Keratinocyte (primary cell): ENCODE measurements at regions not wholly inside any gene's neighbourhood (a gene's known extent, or its start where the extent isn't known, plus 50 kb on each side); places are given as distances from the start of the nearest gene placed in this dataset.
"Not testable (repeated sequence)": the region's sequence is repeated elsewhere in the genome, so short reads cannot be mapped to it uniquely, and the experiment has no call there.

ENCODE experiments used
- DNase-seq: peaks from one replicate; pipeline ENCODE4 v3.0.0-alpha.2; 2011; ENCODE audit warnings: low read depth, missing footprints, low spot score
- FAIRE-seq: peaks from 2 replicates; lab custom pipeline; 2011; peaks lifted over from hg19 to GRCh38; lab: Jason Lieb, UNC
- H2AFZ ChIP-seq: 2 replicates; pipeline ENCODE4 v1.6.0; 2012; ENCODE audit warnings: low read length, control low read depth, inconsistent platforms; ENCODE audit not compliant: control insufficient read depth
- H3K27ac ChIP-seq: 2 replicates; pipeline ENCODE4 v1.5.1; 2011; ENCODE audit warnings: low read length; ENCODE audit not compliant: control insufficient read depth, insufficient read depth
- H3K27me3 ChIP-seq: 3 replicates; pipeline ENCODE4 v1.6.0; 2011; ENCODE audit warnings: low read length; ENCODE audit not compliant: control insufficient read depth, insufficient read depth; ENCODE audit errors: extremely low read depth
- H3K36me3 ChIP-seq, 2 experiments: 2 replicates in 1 of 2; 3 replicates in 1 of 2; pipeline ENCODE4 v1.5.1; 2011; ENCODE audit warnings: low read length in 2 of 2, mild to moderate bottlenecking in 1 of 2; ENCODE audit not compliant: control insufficient read depth in 2 of 2, insufficient read depth in 2 of 2; ENCODE audit errors: extremely low read depth in 1 of 2
- H3K4me1 ChIP-seq: 3 replicates; pipeline ENCODE4 v1.5.1; 2011; ENCODE audit warnings: low read length; ENCODE audit not compliant: control insufficient read depth, insufficient read depth; ENCODE audit errors: extremely low read depth
- H3K4me2 ChIP-seq: 3 replicates; pipeline ENCODE4 v1.6.0; 2011; ENCODE audit warnings: low read depth, low read length; ENCODE audit not compliant: control insufficient read depth, insufficient read depth; ENCODE audit errors: extremely low read depth
- H3K4me3 ChIP-seq, 3 experiments: fragments of 200-600 bp in 1 of 3; sonication (generic) in 1 of 3; 2 replicates in 2 of 3; 3 replicates in 1 of 3; pipeline ENCODE4 v1.5.1; 2011 to 2016; ENCODE audit warnings: low read length in 3 of 3, mild to moderate bottlenecking in 3 of 3, control low read depth in 2 of 3, inconsistent platforms in 1 of 3, low read depth in 1 of 3, mixed read lengths in 1 of 3, mixed run types in 1 of 3, moderate library complexity in 1 of 3; ENCODE audit not compliant: control insufficient read depth in 2 of 3, insufficient read depth in 2 of 3; ENCODE audit errors: extremely low read depth in 1 of 3
- H3K79me2 ChIP-seq: 2 replicates; pipeline ENCODE4 v1.6.0; 2012; ENCODE audit warnings: low read length; ENCODE audit not compliant: control insufficient read depth, insufficient read depth
- H3K9ac ChIP-seq: 3 replicates; pipeline ENCODE4 v1.6.0; 2011; ENCODE audit warnings: low read length; ENCODE audit not compliant: control insufficient read depth, insufficient read depth; ENCODE audit errors: extremely low read depth
- H3K9me1 ChIP-seq: 3 replicates; pipeline ENCODE4 v1.6.0; 2011; ENCODE audit warnings: low read length; ENCODE audit not compliant: control insufficient read depth, insufficient read depth; ENCODE audit errors: extremely low read depth
- H3K9me3 ChIP-seq: 2 replicates; pipeline ENCODE4 v1.5.1; 2012; ENCODE audit warnings: low read depth, low read length; ENCODE audit not compliant: control insufficient read depth
- H4K20me1 ChIP-seq: 3 replicates; pipeline ENCODE4 v1.6.0; 2011; ENCODE audit warnings: low read length; ENCODE audit not compliant: control insufficient read depth, insufficient read depth; ENCODE audit errors: extremely low read depth
- CTCF ChIP-seq, 3 experiments: IDR thresholded peaks in 1 of 3; conservative IDR thresholded peaks in 1 of 3; optimal IDR thresholded peaks in 1 of 3; 2 replicates in 2 of 3; 3 replicates in 1 of 3; pipeline versions ENCODE3 to v1.5.1; 2011; ENCODE audit warnings: low read length in 3 of 3, mild to moderate bottlenecking in 3 of 3, moderate library complexity in 2 of 3, control low read depth in 1 of 3, inconsistent platforms in 1 of 3; ENCODE audit not compliant: insufficient read depth in 2 of 3; ENCODE audit errors: extremely low read depth in 1 of 3
- EZH2 ChIP-seq: IDR thresholded peaks from one replicate; pipeline ENCODE4 v1.6.1; 2012; ENCODE audit warnings: inconsistent platforms, mild to moderate bottlenecking, low read length, moderate library complexity
- dilution Hi-C: fragments of 300-500 bp; cut with MboI; formaldehyde crosslinking; loops from one replicate; pipeline ENCODE4 v1.7.0; 2020; ENCODE audit warnings: low sequenced_read_pairs; ENCODE audit not compliant: extremely low pct_ligation_motif_present

DNA sequence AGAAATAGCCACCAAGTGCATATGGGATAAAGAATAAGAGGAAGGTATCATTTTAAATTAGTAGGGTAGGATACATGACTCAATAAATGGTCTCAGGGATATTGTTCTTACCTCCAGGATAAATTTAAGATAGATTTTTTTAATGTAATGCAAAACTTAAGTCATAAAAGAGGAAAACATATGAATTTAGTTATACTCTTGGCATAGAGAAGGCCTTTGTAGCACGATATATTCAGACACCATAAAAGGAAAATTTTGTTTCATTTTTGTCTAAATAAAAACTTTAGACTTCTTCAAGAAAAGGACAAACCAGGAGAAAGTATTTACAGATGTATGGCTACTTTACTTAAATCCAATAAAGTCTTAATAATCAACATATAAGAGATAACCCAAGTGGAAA is 78.5 kb upstream of the CAB39 start:
- Histone ChIP-seq H3K27ac (no peak overlapping the region), H3K9me1 (no peaks in the 10 kb centered on the region), H3K9me3 (no peaks in the 10 kb centered on the region), H3K79me2 (no peaks in the 10 kb centered on the region), H3K36me3 (no peaks in the 10 kb centered on the region), H4K20me1 (no peaks in the 10 kb centered on the region), H3K27me3 (no peaks in the 10 kb centered on the region), H2AFZ (no peak overlapping the region), H3K9ac (no peak overlapping the region), H3K4me2 (no peak overlapping the region), H3K4me1 (no peaks in the 10 kb centered on the region), H3K4me3 (no peak overlapping the region)
- dilution Hi-C loops = no loop called here
- DNase-seq (no peak), FAIRE-seq (no peak)
- TF ChIP-seq EZH2 = no peak
- TF ChIP-seq CTCF (optimal IDR thresholded peaks at IDR 0.05 in 1 of 3, IDR thresholded peaks at IDR 0.05 in 1 of 3, conservative IDR thresholded peaks at IDR 0.05 in 1 of 3; ENCODE audit: extremely low read depth in 1 of 3, insufficient read depth in 2 of 3, low read length in 3 of 3) = no peak

GRCh38 chr2:230634721-230635313 is 77.8 kb upstream of the CAB39 start:
- H3K27ac ChIP-seq, H3K4me3 ChIP-seq, H3K9me3 ChIP-seq, H3K9ac ChIP-seq, H3K9me1 ChIP-seq, dilution Hi-C loops, FAIRE-seq, H2AFZ ChIP-seq, H3K27me3 ChIP-seq, H3K4me2 ChIP-seq, H3K4me1 ChIP-seq, H3K79me2 ChIP-seq, DNase-seq, H4K20me1 ChIP-seq, H3K36me3 ChIP-seq: not testable (repeated sequence)

GRCh38 chr2:230636684-230637271 is 75.9 kb upstream of the CAB39 start:
- Histone ChIP-seq H2AFZ (no peak overlapping the region), H3K4me3 (no peak overlapping the region)
- DNase-seq = no peak

More at GRCh38 chr2:230636684-230637271, 75.9 kb upstream of the CAB39 start:
- Histone ChIP-seq H3K9ac (no peak overlapping the region), H3K9me3 (no peaks in the 10 kb centered on the region), H3K36me3 (no peaks in the 10 kb centered on the region), H3K9me1 (no peaks in the 10 kb centered on the region), H3K79me2 (no peaks in the 10 kb centered on the region), H3K27me3 (no peaks in the 10 kb centered on the region), H4K20me1 (no peaks in the 10 kb centered on the region), H3K4me2 (no peak overlapping the region), H3K4me1 (no peaks in the 10 kb centered on the region), H3K27ac (no peak overlapping the region)
- TF ChIP-seq EZH2 (no peak), CTCF (optimal IDR thresholded peaks at IDR 0.05 in 1 of 3, IDR thresholded peaks at IDR 0.05 in 1 of 3, conservative IDR thresholded peaks at IDR 0.05 in 1 of 3; ENCODE audit: extremely low read depth in 1 of 3, insufficient read depth in 2 of 3, low read length in 3 of 3) (no peak)
- FAIRE-seq = no peak
- dilution Hi-C loops = no loop called here
